Epithelial cell of prostate (primary cell): ENCODE measurements at regions not wholly inside any gene's neighbourhood (a gene's known extent, or its start where the extent isn't known, plus 50 kb on each side); places are given as distances from the start of the nearest gene placed in this dataset.
"Not testable (repeated sequence)": the region's sequence is repeated elsewhere in the genome, so short reads cannot be mapped to it uniquely, and the experiment has no call there.

Experiments
- DNase-seq: peaks from one replicate; pipeline ENCODE4 v3.0.0-alpha.2; 2011; ENCODE audit warnings: low read depth, low spot score
- H3K27ac ChIP-seq: fragments of 450-650 bp; 2 replicates; pipeline ENCODE4 v1.5.1; 2017; ENCODE audit warnings: mild to moderate bottlenecking

- no peak for DNase-seq
- no peak overlapping the region for H3K27ac ChIP-seq
Observed at GRCh38 chr17:27944546-27945332, 51.6 kb upstream of the LYRM9 start.

GRCh38 chr17:27945333-27945616, 52.1 kb upstream of the LYRM9 start:
- no peak overlapping the region for H3K27ac ChIP-seq
- DNase-seq: no peak

GRCh38 chr17:27945953-27946352, 52.8 kb upstream of the LYRM9 start:
- H3K27ac ChIP-seq: no peak overlapping the region
- DNase-seq: no peak

- no peak for DNase-seq
- no peak overlapping the region for H3K27ac ChIP-seq
Observed at GRCh38 chr17:27946513-27946912, 53.3 kb upstream of the LYRM9 start.

- no peak for DNase-seq
- H3K27ac ChIP-seq: no peak overlapping the region
Observed at GRCh38 chr17:27947005-27947406, 53.8 kb upstream of the LYRM9 start.

- DNase-seq: no peak
Observed at GRCh38 chr17:27949304-27949703, 56.1 kb upstream of the LYRM9 start.

GRCh38 chr17:27950225-27950624, 57.1 kb upstream of the LYRM9 start:
- not testable (repeated sequence) for DNase-seq, H3K27ac ChIP-seq

More at GRCh38 chr17:27949304-27949703, 56.1 kb upstream of the LYRM9 start:
- H3K27ac ChIP-seq: no peak overlapping the region

- no peak for DNase-seq
- no peak overlapping the region for H3K27ac ChIP-seq
Observed at GRCh38 chr17:27950995-27951394, 57.8 kb upstream of the LYRM9 start.

- DNase-seq: no peak
- H3K27ac ChIP-seq: no peak overlapping the region
Observed at GRCh38 chr17:27951872-27952271, 58.7 kb upstream of the LYRM9 start.

- no peak for DNase-seq
- no peak overlapping the region for H3K27ac ChIP-seq
Observed at GRCh38 chr17:27952366-27952765, 59.2 kb upstream of the LYRM9 start.

GRCh38 chr17:27954548-27955495, 61.7 kb upstream of the LYRM9 start:
- no peak overlapping the region for H3K27ac ChIP-seq
- no peak for DNase-seq

- no peak for DNase-seq
Observed at GRCh38 chr17:27956601-27957445, 63.7 kb upstream of the LYRM9 start.

GRCh38 chr17:27957446-27957793, 64.3 kb upstream of the LYRM9 start:
- not testable (repeated sequence) for DNase-seq, H3K27ac ChIP-seq

More at GRCh38 chr17:27956601-27957445, 63.7 kb upstream of the LYRM9 start:
- H3K27ac ChIP-seq: no peak overlapping the region

- DNase-seq: no peak
- no peak overlapping the region for H3K27ac ChIP-seq
Observed at GRCh38 chr17:27958708-27959381, 65.7 kb upstream of the LYRM9 start.

- no peak overlapping the region for H3K27ac ChIP-seq
- DNase-seq: no peak
Observed at GRCh38 chr17:27959382-27959709, 66.2 kb upstream of the LYRM9 start.

GRCh38 chr17:27960183-27960849, 67.2 kb upstream of the LYRM9 start:
- DNase-seq: no peak
- H3K27ac ChIP-seq: no peak overlapping the region

- DNase-seq, H3K27ac ChIP-seq: not testable (repeated sequence)
Observed at GRCh38 chr17:27962581-27962980, 69.4 kb upstream of the LYRM9 start.

- no peak for DNase-seq
- no peak overlapping the region for H3K27ac ChIP-seq
Observed at GRCh38 chr17:27965224-27965623, 72.1 kb upstream of the LYRM9 start.

GRCh38 chr17:27968206-27968732, 74.2 kb upstream of the NLK start:
- no peak overlapping the region for H3K27ac ChIP-seq
- DNase-seq: no peak
